ENCODE measurements at regions not wholly inside any gene's neighbourhood (a gene's known extent, or its start where the extent isn't known, plus 50 kb on each side); places are given as distances from the start of the nearest gene placed in this dataset.

GRCh38 chr7:20475756-20476155 lies 139.7 kb upstream of the ABCB5 start:
- no peak for DNase-seq
- no peak for ATAC-seq
- Histone ChIP-seq H3K4me1 (peaks cover 0 to 5% (median 0%) of the 10 kb centered on the region in 12 donors), H3K27ac (no peak overlapping the region), H3K27me3 (no peaks in the 10 kb centered on the region), H3K36me3 (no peaks in the 10 kb centered on the region), H3K4me3 (no peak overlapping the region), H3K9me3 (no peaks in the 10 kb centered on the region)
- intact Hi-C loops (cut with DNase I): no loop called here
- TF ChIP-seq CTCF (IDR thresholded peaks at IDR 0.05) (no peak), POLR2A (IDR thresholded peaks at IDR 0.05) (no peak)

- 92 to 97% (median 93%) methylated on average over 1 of the region's 1 CpG for whole genome bisulfite sequencing, 4 donors
- no peak overlapping the region for H3K27ac ChIP-seq
- DNase-seq (no peak), ATAC-seq (no peak)
- H3K36me3 ChIP-seq: no peaks in the 10 kb centered on the region
- H3K4me3 ChIP-seq: no peak overlapping the region
- H3K4me1 ChIP-seq: no peaks in the 10 kb centered on the region
- intact Hi-C loops (cut with DNase I): no loop called here
- no peaks in the 10 kb centered on the region for H3K9me3 ChIP-seq
- no peak for TF ChIP-seq POLR2A (IDR thresholded peaks at IDR 0.05)
- TF ChIP-seq CTCF (IDR thresholded peaks at IDR 0.05): no peak
- no peaks in the 10 kb centered on the region for H3K27me3 ChIP-seq
Measured at GRCh38 chr7:20477067-20477466, 138.4 kb upstream of the ABCB5 start.

- no peak for TF ChIP-seq CTCF (IDR thresholded peaks at IDR 0.05)
- intact Hi-C loops (cut with DNase I): no loop called here
- H3K36me3 ChIP-seq: no peaks in the 10 kb centered on the region
Measured at GRCh38 chr7:20479706-20480105, 135.8 kb upstream of the ABCB5 start.

GRCh38 chr7:20482071-20482470 lies 133.4 kb upstream of the ABCB5 start:
- no peaks in the 10 kb centered on the region for H3K4me1 ChIP-seq
- H3K4me3 ChIP-seq: no peak overlapping the region
- DNase-seq (no peak), ATAC-seq (no peak)
- no peaks in the 10 kb centered on the region for H3K36me3 ChIP-seq
- no peak overlapping the region for H3K27ac ChIP-seq
- 84 to 90% (median 86%) methylated on average over 2 of the region's 2 CpGs for WGBS, 4 donors
- no peaks in the 10 kb centered on the region for H3K27me3 ChIP-seq
- TF ChIP-seq POLR2A (IDR thresholded peaks at IDR 0.05) (no peak), CTCF (IDR thresholded peaks at IDR 0.05) (no peak)
- intact Hi-C loops (cut with DNase I): no loop called here
- H3K9me3 ChIP-seq: peaks cover 0 to 11% (median 2%) of the 10 kb centered on the region in 12 donors

More at GRCh38 chr7:20479706-20480105, 135.8 kb upstream of the ABCB5 start:
- Histone ChIP-seq H3K27me3 (no peaks in the 10 kb centered on the region), H3K4me1 (no peaks in the 10 kb centered on the region), H3K9me3 (no peaks in the 10 kb centered on the region), H3K27ac (no peak overlapping the region), H3K4me3 (no peak overlapping the region)
- ATAC-seq (no peak), DNase-seq (no peak)
